ENCODE measurements at regions not wholly inside any gene's neighbourhood (a gene's known extent, or its start where the extent isn't known, plus 50 kb on each side); places are given as distances from the start of the nearest gene placed in this dataset.

GRCh38 chr6:125415913-125416312 is 114.1 kb upstream of the HDDC2 start:
- 71 to 100% methylated on average over 1 of the region's 1 CpG for WGBS, 2 donors (ENCODE audit: low coverage in 1 of 2)
- no peak for ATAC-seq
- Histone ChIP-seq H3K9me3 (no peaks in the 10 kb centered on the region), H3K4me1 (no peaks in the 10 kb centered on the region), H3K4me3 (no peak overlapping the region), H3K27ac (no peak overlapping the region), H3K36me3 (no peaks in the 10 kb centered on the region), H3K27me3 (no peaks in the 10 kb centered on the region)
- no peak for TF ChIP-seq POLR2AphosphoS5 (IDR thresholded peaks at IDR 0.05)
- TF ChIP-seq EP300 (IDR thresholded peaks at IDR 0.05) = no peak
- TF ChIP-seq CTCF (IDR thresholded peaks at IDR 0.05) = no peak
- TF ChIP-seq POLR2A (IDR thresholded peaks at IDR 0.05) = no peak

- Histone ChIP-seq H3K27ac (no peak overlapping the region), H3K27me3 (no peaks in the 10 kb centered on the region), H3K4me1 (no peaks in the 10 kb centered on the region), H3K9me3 (no peaks in the 10 kb centered on the region), H3K36me3 (no peaks in the 10 kb centered on the region), H3K4me3 (no peak overlapping the region)
- TF ChIP-seq EP300 (IDR thresholded peaks at IDR 0.05) = no peak
- peak; percentile 22 for ATAC-seq
- WGBS, 2 donors (ENCODE audit: low coverage in 1 of 2) = 11 to 41% methylated on average over 4 of the region's 9 CpGs
Observed at GRCh38 chr6:125421836-125422235, 120.1 kb upstream of the HDDC2 start.

- Histone ChIP-seq H3K27me3 (no peaks in the 10 kb centered on the region), H3K4me3 (no peak overlapping the region), H3K4me1 (no peaks in the 10 kb centered on the region), H3K27ac (no peak overlapping the region), H3K36me3 (no peaks in the 10 kb centered on the region), H3K9me3 (no peaks in the 10 kb centered on the region)
- no peak for ATAC-seq
- TF ChIP-seq POLR2AphosphoS5 (IDR thresholded peaks at IDR 0.05) (no peak), EP300 (IDR thresholded peaks at IDR 0.05) (no peak), CTCF (IDR thresholded peaks at IDR 0.05) (no peak), POLR2A (IDR thresholded peaks at IDR 0.05) (no peak)
- 65 to 73% methylated on average over 2 of the region's 2 CpGs for WGBS, 2 donors (ENCODE audit: low coverage in 1 of 2)
Observed at GRCh38 chr6:125423047-125423446, 121.3 kb upstream of the HDDC2 start.

GRCh38 chr6:125431971-125432370 is 130.2 kb upstream of the HDDC2 start:
- Histone ChIP-seq H3K27me3 (no peaks in the 10 kb centered on the region), H3K4me1 (no peaks in the 10 kb centered on the region), H3K4me3 (no peak overlapping the region), H3K9me3 (no peaks in the 10 kb centered on the region), H3K36me3 (no peaks in the 10 kb centered on the region), H3K27ac (no peak overlapping the region)
- TF ChIP-seq POLR2AphosphoS5 (IDR thresholded peaks at IDR 0.05) (no peak), POLR2A (IDR thresholded peaks at IDR 0.05) (no peak), CTCF (IDR thresholded peaks at IDR 0.05) (no peak), EP300 (IDR thresholded peaks at IDR 0.05) (no peak)
- ATAC-seq = no peak

GRCh38 chr6:125432963-125433362 is 131.2 kb upstream of the HDDC2 start:
- H3K4me3 ChIP-seq = no peak overlapping the region
- 25 to 55% methylated on average over 5 of the region's 5 CpGs for WGBS, 2 donors (ENCODE audit: low coverage in 1 of 2)
- no peak for ATAC-seq
- TF ChIP-seq EP300 (IDR thresholded peaks at IDR 0.05) (no peak), CTCF (IDR thresholded peaks at IDR 0.05) (no peak), POLR2AphosphoS5 (IDR thresholded peaks at IDR 0.05) (no peak), POLR2A (IDR thresholded peaks at IDR 0.05) (no peak)
- H3K9me3 ChIP-seq = no peaks in the 10 kb centered on the region
- H3K27ac ChIP-seq = no peak overlapping the region
- no peaks in the 10 kb centered on the region for H3K27me3 ChIP-seq
- no peaks in the 10 kb centered on the region for H3K4me1 ChIP-seq
- no peaks in the 10 kb centered on the region for H3K36me3 ChIP-seq

- no peaks in the 10 kb centered on the region for H3K9me3 ChIP-seq
- WGBS, 2 donors (ENCODE audit: low coverage in 1 of 2) = 71 to 93% methylated on average over 2 of the region's 2 CpGs
- H3K4me3 ChIP-seq = no peak overlapping the region
- H3K36me3 ChIP-seq = no peaks in the 10 kb centered on the region
- H3K27me3 ChIP-seq = no peaks in the 10 kb centered on the region
- ATAC-seq = no peak
- TF ChIP-seq EP300 (IDR thresholded peaks at IDR 0.05) = no peak
- no peak for TF ChIP-seq CTCF (IDR thresholded peaks at IDR 0.05)
- no peak for TF ChIP-seq POLR2AphosphoS5 (IDR thresholded peaks at IDR 0.05)
- no peak for TF ChIP-seq POLR2A (IDR thresholded peaks at IDR 0.05)
- H3K4me1 ChIP-seq = no peaks in the 10 kb centered on the region
- H3K27ac ChIP-seq = no peak overlapping the region
Observed at GRCh38 chr6:125434760-125435159, 133.0 kb upstream of the HDDC2 start.
